Hepatocyte (in vitro differentiated cells): ENCODE measurements at regions not wholly inside any gene's neighbourhood (a gene's known extent, or its start where the extent isn't known, plus 50 kb on each side); places are given as distances from the start of the nearest gene placed in this dataset.

ENCODE experiments used
- EZH2 ChIP-seq: fragments of 200-600 bp; sonication (generic); IDR thresholded peaks from 2 replicates; pipeline ENCODE4 v1.6.1; 2016; ENCODE audit warnings: antibody characterized with exemption, mild to moderate bottlenecking, borderline replicate concordance
- EZH2phosphoT487 ChIP-seq: fragments of 200-600 bp; sonication (generic); IDR thresholded peaks from one replicate; pipeline ENCODE4 v1.6.1; 2018; ENCODE audit warnings: antibody characterized with exemption, mild to moderate bottlenecking, low read depth, moderate library complexity; ENCODE audit not compliant: unreplicated experiment, severe bottlenecking
- TF ChIP-seq, protein P1 (sequence below): fragments of 200-600 bp; sonication (generic); IDR thresholded peaks from 2 replicates; pipeline ENCODE4 v1.5.1; 2016; ENCODE audit warnings: antibody characterized with exemption, mild to moderate bottlenecking; ENCODE audit not compliant: poor library complexity

DNA sequence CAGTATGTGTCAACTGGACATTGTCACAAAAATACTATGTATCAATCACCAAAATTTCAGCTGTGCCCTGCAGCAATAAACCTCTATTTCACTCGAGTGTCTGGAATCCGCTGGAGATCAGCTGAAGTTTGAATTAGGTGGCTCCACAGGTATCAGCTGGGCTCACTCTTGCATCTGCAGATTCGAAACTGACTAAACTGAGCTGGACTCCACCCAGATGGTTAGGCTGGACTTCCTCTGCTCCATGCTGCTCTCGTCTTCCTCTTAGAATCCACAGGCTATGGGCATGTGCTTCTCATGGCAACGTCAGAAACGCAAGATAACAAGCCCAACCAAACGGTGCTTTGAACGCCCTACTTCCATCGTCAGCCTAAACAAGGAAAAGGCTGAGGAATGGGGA is 565.3 kb upstream of the ROBO2 start:
- TF ChIP-seq, protein P1, sequence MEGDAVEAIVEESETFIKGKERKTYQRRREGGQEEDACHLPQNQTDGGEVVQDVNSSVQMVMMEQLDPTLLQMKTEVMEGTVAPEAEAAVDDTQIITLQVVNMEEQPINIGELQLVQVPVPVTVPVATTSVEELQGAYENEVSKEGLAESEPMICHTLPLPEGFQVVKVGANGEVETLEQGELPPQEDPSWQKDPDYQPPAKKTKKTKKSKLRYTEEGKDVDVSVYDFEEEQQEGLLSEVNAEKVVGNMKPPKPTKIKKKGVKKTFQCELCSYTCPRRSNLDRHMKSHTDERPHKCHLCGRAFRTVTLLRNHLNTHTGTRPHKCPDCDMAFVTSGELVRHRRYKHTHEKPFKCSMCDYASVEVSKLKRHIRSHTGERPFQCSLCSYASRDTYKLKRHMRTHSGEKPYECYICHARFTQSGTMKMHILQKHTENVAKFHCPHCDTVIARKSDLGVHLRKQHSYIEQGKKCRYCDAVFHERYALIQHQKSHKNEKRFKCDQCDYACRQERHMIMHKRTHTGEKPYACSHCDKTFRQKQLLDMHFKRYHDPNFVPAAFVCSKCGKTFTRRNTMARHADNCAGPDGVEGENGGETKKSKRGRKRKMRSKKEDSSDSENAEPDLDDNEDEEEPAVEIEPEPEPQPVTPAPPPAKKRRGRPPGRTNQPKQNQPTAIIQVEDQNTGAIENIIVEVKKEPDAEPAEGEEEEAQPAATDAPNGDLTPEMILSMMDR: no peak
- TF ChIP-seq EZH2: no peak
- no peak for TF ChIP-seq EZH2phosphoT487
